ENCODE measurements at regions not wholly inside any gene's neighbourhood (a gene's known extent, or its start where the extent isn't known, plus 50 kb on each side); places are given as distances from the start of the nearest gene placed in this dataset.
"Not testable (repeated sequence)": the region's sequence is repeated elsewhere in the genome, so short reads cannot be mapped to it uniquely, and the experiment has no call there.

GRCh38 chr16:9594047-9594446 is 502.6 kb downstream of the HAPSTR1 start:
- DNase-seq, result no peak

- DNase-seq, result no peak
These were observed 503.5 kb downstream of the HAPSTR1 start for GRCh38 chr16:9594946-9595345.

GRCh38 chr16:9595393-9595792 is 503.9 kb downstream of the HAPSTR1 start:
- no peak for DNase-seq

DNA sequence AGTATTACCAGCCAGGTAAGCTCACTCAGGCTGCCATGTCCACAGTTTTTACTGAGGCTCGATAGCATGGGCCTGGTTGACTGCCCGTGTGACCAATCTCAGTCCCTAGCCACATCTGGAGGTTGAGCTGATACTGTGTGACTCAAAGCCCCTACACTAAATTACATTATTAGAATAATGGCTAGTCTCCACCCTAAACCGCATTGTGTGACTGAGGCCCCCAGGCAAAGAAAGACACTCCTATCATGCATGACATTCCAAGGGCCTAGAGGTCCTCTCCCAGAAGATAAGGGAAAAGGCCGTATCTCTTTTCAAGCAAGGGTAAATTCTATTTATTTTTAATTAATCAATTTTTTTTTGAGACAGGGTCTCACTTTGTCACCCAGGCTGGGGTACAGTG is 505.3 kb downstream of the HAPSTR1 start:
- no peak for DNase-seq

GRCh38 chr16:9597967-9598730 is 506.7 kb downstream of the HAPSTR1 start:
- DNase-seq, result no peak

GRCh38 chr16:9598731-9599083 is 507.3 kb downstream of the HAPSTR1 start:
- no peak for DNase-seq

DNA sequence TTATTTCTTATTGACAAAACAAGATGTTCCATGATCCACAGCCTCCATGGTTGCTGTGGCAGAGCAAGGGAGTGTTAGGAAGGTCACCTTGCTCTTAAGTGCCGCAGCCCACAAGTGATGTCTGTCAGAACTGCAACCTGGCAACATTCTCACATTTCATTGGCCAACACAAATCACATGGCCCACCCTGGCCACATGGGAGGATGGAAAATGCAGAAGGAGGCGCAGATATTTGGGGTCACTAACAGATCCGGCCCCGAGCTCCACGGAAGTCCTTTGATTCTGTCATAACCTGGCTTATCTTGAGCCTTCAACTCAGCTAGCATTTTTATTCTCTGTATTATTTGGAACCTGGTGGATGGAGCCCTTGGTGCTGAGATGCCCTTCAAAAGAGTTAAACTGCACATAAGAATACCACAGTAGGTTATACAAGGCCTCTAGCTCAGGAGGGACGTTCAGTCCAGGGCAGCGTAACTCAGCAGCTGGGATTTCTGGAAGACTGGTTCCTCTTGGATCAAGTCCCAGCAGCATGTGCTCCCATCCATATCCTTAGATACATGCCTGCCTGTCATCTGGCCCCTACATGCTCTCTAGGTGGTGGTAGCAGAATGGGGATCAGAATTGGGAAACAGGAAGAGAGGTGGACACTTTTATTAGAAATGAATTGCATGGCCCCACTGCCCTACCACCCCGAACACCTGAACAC is 508.1 kb downstream of the HAPSTR1 start:
- DNase-seq, result no peak

DNA sequence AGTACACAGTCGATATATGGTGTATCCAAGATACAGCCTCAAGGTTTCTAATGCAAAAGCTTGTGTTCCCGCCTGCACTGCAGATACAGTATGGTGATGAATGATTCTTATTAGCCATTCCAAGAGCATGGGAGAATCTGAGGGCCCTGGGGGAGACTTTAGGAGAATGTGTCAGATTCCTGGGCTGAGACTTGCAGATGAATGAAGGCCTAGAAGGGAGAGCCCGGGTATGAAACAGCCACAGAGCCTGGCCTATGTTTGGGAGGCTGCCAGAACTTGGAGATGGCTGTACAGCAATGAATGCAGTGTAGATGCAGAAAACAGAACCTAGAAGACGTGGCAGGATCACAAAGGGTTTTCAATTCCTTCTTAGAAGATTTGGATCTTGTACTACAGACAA is 510.7 kb downstream of the HAPSTR1 start:
- DNase-seq, result no peak

GRCh38 chr16:9603316-9603715 is 511.9 kb downstream of the HAPSTR1 start:
- DNase-seq, result no peak

GRCh38 chr16:9607515-9608230 is 516.2 kb downstream of the HAPSTR1 start:
- DNase-seq, result no peak

- DNase-seq, result no peak
These were observed 519.3 kb downstream of the HAPSTR1 start for GRCh38 chr16:9610727-9611126.

GRCh38 chr16:9612267-9612666 is 520.8 kb downstream of the HAPSTR1 start:
- DNase-seq, result no peak

DNA sequence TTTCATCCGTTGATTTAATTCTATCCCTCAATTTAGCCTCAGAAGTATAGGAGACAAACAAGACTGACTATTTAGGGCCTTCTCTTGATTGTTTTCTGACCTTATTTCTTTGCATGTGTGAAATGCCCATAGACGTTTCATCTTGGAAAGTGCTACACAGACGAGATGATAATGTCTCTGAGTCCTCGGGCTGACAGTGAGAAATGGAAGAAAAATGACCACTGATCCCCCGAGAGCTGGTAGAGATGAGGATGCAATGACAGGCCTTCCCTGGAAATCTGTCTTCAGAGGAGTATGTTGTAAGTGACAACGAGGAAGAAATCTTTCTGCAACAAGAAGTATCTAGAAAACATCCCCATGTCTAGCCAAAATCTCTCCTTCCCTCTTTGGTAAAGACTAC is 522.9 kb downstream of the HAPSTR1 start:
- DNase-seq, result no peak

- DNase-seq, result no peak
These were observed 530.8 kb downstream of the HAPSTR1 start for GRCh38 chr16:9622268-9622667.

DNA sequence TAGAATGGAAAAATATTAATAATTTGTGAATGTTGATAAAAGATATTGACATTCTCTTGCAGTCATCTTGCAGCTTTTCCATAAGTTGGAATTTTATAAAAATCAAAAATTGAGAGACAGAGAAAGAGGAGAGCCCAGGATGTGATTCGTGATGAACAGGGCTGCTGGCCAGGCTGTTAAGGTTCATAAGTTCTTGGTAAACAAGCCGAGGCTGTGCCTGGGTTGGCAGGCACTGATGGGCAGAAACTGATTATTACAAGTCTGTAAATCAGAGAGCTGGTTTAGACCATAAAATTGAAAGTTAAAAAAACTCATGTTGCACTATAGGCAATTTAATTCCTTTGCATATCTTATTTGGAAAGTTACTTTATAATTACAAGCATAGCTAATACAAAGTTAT is 533.7 kb downstream of the HAPSTR1 start:
- DNase-seq, result no peak

DNA sequence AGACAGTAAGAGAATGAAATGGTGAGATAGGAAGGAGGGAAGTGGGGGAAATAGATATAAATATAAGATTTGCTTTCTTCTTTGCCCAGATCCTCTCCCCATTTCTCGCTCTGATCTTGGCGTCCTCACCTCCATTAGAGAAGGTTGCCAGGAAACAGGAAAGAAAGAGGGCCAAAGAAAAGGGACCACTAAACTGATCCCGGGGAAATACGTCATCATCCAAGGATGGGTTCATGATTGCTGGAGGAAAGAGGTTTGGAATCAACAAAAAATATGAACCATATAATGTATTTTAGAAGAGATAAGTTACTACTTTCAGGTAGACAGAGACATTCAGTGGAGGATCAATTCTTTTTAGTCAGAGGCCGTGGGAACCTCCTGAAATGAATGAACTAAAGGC is 536.0 kb downstream of the HAPSTR1 start:
- DNase-seq, result no peak

DNA sequence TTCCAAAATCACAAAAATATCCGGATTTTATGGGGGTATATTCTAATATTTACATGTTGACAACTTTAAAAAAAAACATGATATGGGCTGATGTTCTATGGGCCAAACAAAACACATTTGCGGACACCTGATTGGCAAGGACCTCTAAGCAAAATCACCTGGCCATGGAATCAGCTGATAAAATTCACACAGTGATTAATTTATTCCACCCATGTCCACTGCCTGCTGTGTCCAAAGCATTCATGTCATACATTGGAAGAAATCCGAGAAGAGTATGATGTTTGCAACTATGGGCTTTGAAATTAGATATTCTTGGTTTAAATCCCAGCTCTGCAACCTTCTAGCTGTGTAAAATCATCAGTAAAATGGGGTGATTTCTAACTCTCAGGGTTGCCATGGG is 538.7 kb downstream of the HAPSTR1 start:
- DNase-seq, result no peak

DNA sequence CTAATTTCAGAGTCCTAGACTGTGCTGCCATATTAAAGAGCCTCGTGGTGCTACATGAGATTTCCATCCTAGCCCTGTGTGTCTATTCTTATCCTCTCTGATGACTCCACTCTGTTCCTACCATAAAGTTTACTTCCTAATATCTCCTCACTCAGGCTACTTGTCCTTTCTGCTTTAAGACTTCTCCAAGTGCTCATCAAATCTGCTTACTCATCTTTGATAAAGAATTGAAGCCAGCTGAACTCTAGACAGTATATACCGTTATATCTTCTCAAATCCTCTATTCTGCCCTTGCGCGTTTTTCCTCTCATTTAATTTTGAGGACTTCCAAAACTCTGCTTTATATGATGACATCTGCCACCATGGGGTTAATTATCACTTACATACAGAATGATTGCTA is 539.5 kb downstream of the HAPSTR1 start:
- no peak for DNase-seq

DNA sequence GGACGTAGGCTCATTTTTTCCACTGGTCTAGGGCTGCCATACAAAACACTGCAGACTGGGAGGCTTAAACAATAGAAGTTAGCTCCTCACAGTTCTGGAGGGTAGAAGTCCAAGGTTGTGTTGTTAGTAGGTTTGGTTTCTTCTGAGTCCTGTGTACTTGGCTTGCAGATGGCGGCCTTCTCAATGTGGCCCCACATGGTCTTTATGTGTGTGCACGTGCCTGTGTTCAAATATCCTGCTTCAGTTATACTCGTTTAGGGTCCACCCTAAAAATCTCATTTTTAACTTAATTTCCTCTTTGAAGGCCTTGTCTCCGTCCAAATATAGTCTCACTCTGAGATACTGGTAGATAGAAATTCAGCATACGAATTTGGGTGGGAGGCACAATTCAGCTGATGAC is 542.4 kb downstream of the HAPSTR1 start:
- DNase-seq, result no peak

DNA sequence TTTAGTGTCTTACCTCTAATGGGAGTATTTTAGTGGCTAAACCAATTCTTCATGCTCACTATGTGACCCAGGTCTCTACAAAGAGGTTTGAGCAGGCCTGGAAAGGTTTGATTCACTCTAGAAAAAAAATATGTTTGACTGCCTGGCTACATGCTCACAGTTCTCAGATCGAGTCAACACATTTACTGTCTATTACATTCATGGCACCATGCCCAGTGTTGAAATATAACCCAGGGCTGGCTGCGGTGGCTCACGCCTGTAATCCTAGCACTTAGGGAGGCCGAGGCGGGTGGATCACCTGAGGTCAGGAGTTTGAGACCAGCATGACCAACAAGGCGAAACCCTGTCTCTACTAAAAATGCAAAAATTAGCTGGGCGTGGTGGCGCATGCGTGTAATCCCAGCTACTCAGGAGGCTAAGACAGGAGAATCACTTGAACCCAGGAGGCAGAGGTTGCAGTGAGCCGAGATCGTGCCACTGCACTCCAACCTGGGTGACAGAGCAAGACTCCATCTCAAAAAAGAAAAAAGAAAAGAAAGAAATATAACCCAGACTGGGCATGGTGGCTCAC is 543.8 kb downstream of the HAPSTR1 start:
- DNase-seq, result not testable (repeated sequence)

DNA sequence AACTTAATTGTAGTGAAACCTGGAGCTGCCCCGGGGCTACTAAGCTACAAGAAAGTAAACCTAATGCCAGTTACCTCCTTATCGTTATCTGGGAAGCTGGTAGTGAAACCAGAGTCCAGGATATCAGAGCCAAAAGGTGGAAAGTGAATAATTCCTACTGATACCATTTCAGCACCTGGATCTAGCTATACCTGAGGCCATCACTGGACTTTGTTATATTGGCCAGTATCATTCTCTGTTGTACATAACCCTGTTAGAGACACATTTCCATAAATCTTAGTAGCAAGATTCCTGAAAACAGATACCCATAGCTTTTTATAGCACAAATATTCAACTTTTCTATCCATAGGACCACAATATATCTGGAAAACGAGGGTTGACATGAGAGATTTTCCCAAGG is 538.0 kb downstream of the GRIN2A start:
- DNase-seq, result no peak

DNA sequence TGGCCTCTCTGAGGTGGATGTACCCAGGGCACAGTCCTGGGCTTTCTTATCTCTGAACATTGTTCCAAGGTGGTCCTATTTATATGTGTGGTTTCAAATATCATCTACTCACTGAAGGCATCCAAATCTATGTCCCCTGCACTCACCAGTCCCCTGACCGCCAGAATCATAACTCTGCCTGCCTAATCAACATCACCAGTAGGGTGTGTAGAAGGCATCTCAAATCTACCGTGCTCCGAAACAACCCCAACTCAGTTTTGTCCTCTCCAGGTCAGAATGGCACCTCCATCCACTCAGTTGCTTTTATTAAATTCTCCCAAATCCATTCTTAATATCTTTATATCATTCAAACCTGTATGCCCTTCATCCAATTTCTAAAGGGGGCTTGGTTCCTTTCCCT is 536.3 kb downstream of the GRIN2A start:
- DNase-seq, result no peak

GRCh38 chr16:9647981-9648701 is 534.1 kb downstream of the GRIN2A start:
- DNase-seq, result no peak

All from right kidney (tissue), 1 donor.